GM23338 (cell line): ENCODE measurements at regions not wholly inside any gene's neighbourhood (a gene's known extent, or its start where the extent isn't known, plus 50 kb on each side); places are given as distances from the start of the nearest gene placed in this dataset.

Experiments used
- ATAC-seq: fragments of 200-7000 bp; cut with Tn5 transposase; 3 replicates; pipeline ENCODE4 v1.9.1; 2020
- DNase-seq: peaks from one replicate; pipeline ENCODE4 v3.0.0-alpha.2; 2015; ENCODE audit warnings: low spot score
- H2AFZ ChIP-seq: fragments of 200-600 bp; sonication (generic); 2 replicates; pipeline ENCODE4 v1.8.0; 2016; ENCODE audit warnings: antibody characterized with exemption, mild to moderate bottlenecking, moderate library complexity
- H3F3A ChIP-seq: fragments of 200-600 bp; sonication (generic); replicated peaks from 2 replicates; pipeline ENCODE4 v1.8.0; 2017; ENCODE audit warnings: antibody characterized with exemption, mixed run types, low read depth
- H3K27ac ChIP-seq: fragments of 200-600 bp; sonication (generic); 2 replicates; pipeline ENCODE4 v1.6.1; 2016; ENCODE audit warnings: low read depth
- H3K27me3 ChIP-seq: fragments of 200-600 bp; sonication (generic); 2 replicates; pipeline ENCODE4 v1.8.0; 2016; ENCODE audit warnings: mild to moderate bottlenecking, mixed run types, moderate library complexity; ENCODE audit not compliant: insufficient read depth
- H3K36me3 ChIP-seq: fragments of 200-600 bp; sonication (generic); 2 replicates; pipeline ENCODE4 v1.8.0; 2016; ENCODE audit warnings: mild to moderate bottlenecking; ENCODE audit not compliant: insufficient read depth
- H3K4me1 ChIP-seq: fragments of 200-600 bp; sonication (generic); 2 replicates; pipeline ENCODE4 v1.8.0; 2016; ENCODE audit warnings: mild to moderate bottlenecking, moderate library complexity; ENCODE audit not compliant: insufficient read depth
- H3K4me2 ChIP-seq: fragments of 200-600 bp; sonication (generic); 2 replicates; pipeline ENCODE4 v1.7.1; 2017; ENCODE audit warnings: mixed run types
- H3K4me3 ChIP-seq: fragments of 200-600 bp; sonication (generic); 2 replicates; pipeline ENCODE4 v1.6.1; 2016; ENCODE audit warnings: mixed run types
- H3K79me2 ChIP-seq: fragments of 200-600 bp; sonication (generic); replicated peaks from 2 replicates; pipeline ENCODE4 v1.8.0; 2017; ENCODE audit warnings: mild to moderate bottlenecking; ENCODE audit not compliant: insufficient read depth
- H3K9me2 ChIP-seq: fragments of 200-600 bp; sonication (generic); 2 replicates; pipeline ENCODE4 v1.8.0; 2017; ENCODE audit not compliant: insufficient read depth
- H4K20me1 ChIP-seq: fragments of 200-600 bp; sonication (generic); replicated peaks from 2 replicates; pipeline ENCODE4 v1.8.0; 2017; ENCODE audit warnings: mild to moderate bottlenecking; ENCODE audit not compliant: insufficient read depth
- H3K27ac Mint-ChIP-seq: 2 replicates; pipeline ENCODE4 v1.8.0; 2020; ENCODE audit warnings: inconsistent platforms, mild to moderate bottlenecking, moderate library complexity, mixed read lengths
- H3K27me3 Mint-ChIP-seq: 3 replicates; pipeline ENCODE4 v1.8.0; 2022; ENCODE audit warnings: low read depth, mild to moderate bottlenecking, moderate library complexity, mixed read lengths, inconsistent platforms; ENCODE audit not compliant: insufficient read depth, poor library complexity
- H3K36me3 Mint-ChIP-seq: 3 replicates; pipeline ENCODE4 v1.8.0; 2021; ENCODE audit warnings: low read depth, mild to moderate bottlenecking, inconsistent platforms, moderate library complexity, mixed read lengths
- H3K4me1 Mint-ChIP-seq: 3 replicates; pipeline ENCODE4 v1.8.0; 2020; ENCODE audit warnings: mild to moderate bottlenecking, inconsistent platforms, mixed read lengths
- H3K4me3 Mint-ChIP-seq: 3 replicates; pipeline ENCODE4 v1.8.0; 2021; ENCODE audit warnings: moderate library complexity, mild to moderate bottlenecking, inconsistent platforms, mixed read lengths
- H3K9me3 Mint-ChIP-seq: 3 replicates; pipeline ENCODE4 v1.8.0; 2020; ENCODE audit warnings: moderate library complexity, mild to moderate bottlenecking, inconsistent platforms, mixed read lengths
- CREB1 ChIP-seq: fragments of 250-450 bp; sonication (Bioruptor Pico); IDR thresholded peaks from 2 replicates; pipeline ENCODE4 v1.5.0; 2020; ENCODE audit warnings: low read depth, mild to moderate bottlenecking, moderate library complexity
- EZH2 ChIP-seq: fragments of 200-600 bp; sonication (generic); IDR thresholded peaks from one replicate; pipeline ENCODE4 v1.8.0; 2017; ENCODE audit warnings: antibody characterized with exemption, mild to moderate bottlenecking, low read depth; ENCODE audit not compliant: unreplicated experiment
- EZH2phosphoT487 ChIP-seq: fragments of 200-600 bp; sonication (generic); IDR thresholded peaks from one replicate; pipeline ENCODE4 v1.8.1; 2018; ENCODE audit warnings: antibody characterized with exemption; ENCODE audit not compliant: unreplicated experiment
- JUNB ChIP-seq: IDR thresholded peaks from one replicate; pipeline ENCODE4 v1.6.1; 2016; ENCODE audit warnings: antibody characterized with exemption; ENCODE audit not compliant: unreplicated experiment
- NANOG ChIP-seq: IDR thresholded peaks from 2 replicates; pipeline ENCODE4 v1.6.1; 2016; ENCODE audit warnings: antibody characterized with exemption, borderline replicate concordance
- POLR2AphosphoS5 ChIP-seq: IDR thresholded peaks from 2 replicates; pipeline ENCODE4 v1.6.1; 2016; ENCODE audit warnings: antibody characterized with exemption, low read depth
- STAT1 ChIP-seq: IDR thresholded peaks from one replicate; pipeline ENCODE4 v1.6.1; 2016; ENCODE audit warnings: antibody characterized with exemption; ENCODE audit not compliant: unreplicated experiment
- ZNF114 ChIP-seq: fragments of 250-450 bp; sonication (Bioruptor Pico); IDR thresholded peaks from 2 replicates; pipeline ENCODE4 v1.5.0; 2020; ENCODE audit warnings: mild to moderate bottlenecking, moderate library complexity
- ZNF331 ChIP-seq: fragments of 250-450 bp; sonication (Bioruptor Pico); IDR thresholded peaks from 2 replicates; pipeline ENCODE4 v1.5.0; 2020; ENCODE audit warnings: low read depth, mild to moderate bottlenecking, moderate library complexity
- TF ChIP-seq, protein P1 (sequence below): IDR thresholded peaks from 2 replicates; pipeline ENCODE4 v1.6.1; 2016; ENCODE audit warnings: antibody characterized with exemption
- TF ChIP-seq, protein P2 (sequence below): fragments of 250-450 bp; sonication (Bioruptor Pico); IDR thresholded peaks from 2 replicates; pipeline ENCODE4 v1.5.0; 2020; ENCODE audit warnings: mild to moderate bottlenecking, moderate library complexity
- TF ChIP-seq, protein P3 (sequence below), 2 experiments: fragments of 200-600 bp in 1 of 2; sonication (generic) in 1 of 2; conservative IDR thresholded peaks; 2 replicates each; pipeline versions ENCODE4 v1.5.1 to v1.6.1; 2016 to 2017; ENCODE audit warnings: antibody characterized with exemption in 2 of 2, low read depth in 2 of 2, mild to moderate bottlenecking in 2 of 2, moderate library complexity in 1 of 2
- TF ChIP-seq, protein P4 (sequence below): IDR thresholded peaks from one replicate; pipeline ENCODE4 v1.6.1; 2018; ENCODE audit warnings: antibody characterized with exemption; ENCODE audit not compliant: unreplicated experiment

DNA sequence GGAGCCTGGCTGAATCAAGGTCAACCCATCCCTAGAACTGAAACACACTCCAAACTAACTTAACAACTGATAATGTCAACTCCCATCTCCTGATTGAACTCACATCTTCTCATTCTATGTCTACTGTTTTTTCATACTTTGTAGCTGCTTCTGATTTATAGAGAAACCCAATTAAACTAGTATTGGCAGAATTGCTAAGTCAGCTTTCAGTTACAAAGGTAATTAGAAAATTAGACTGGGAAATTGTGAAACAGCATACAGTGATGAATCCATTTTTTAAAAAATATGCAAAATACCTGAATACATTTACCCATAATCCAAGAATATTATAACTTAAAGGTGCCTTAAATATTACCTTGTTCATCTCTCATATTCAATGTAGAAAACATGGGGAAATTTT is 535.2 kb upstream of the CLINT1 start:
- H3K36me3 Mint-ChIP-seq = no peaks in the 10 kb centered on the region
- Histone ChIP-seq H3K4me2 (no peak overlapping the region), H4K20me1 (no peaks in the 10 kb centered on the region), H2AFZ (no peak overlapping the region), H3F3A (no peaks in the 10 kb centered on the region), H3K79me2 (no peaks in the 10 kb centered on the region), H3K27ac (no peak overlapping the region), H3K4me1 (no peaks in the 10 kb centered on the region), H3K4me3 (no peak overlapping the region), H3K36me3 (no peaks in the 10 kb centered on the region), H3K27me3 (no peaks in the 10 kb centered on the region), H3K9me2 (peaks cover 11% of the 10 kb centered on the region; the same call in 1 of the 2 replicates)
- H3K27ac Mint-ChIP-seq = no peak overlapping the region
- no peaks in the 10 kb centered on the region; the same call in 2 of the 3 replicates for H3K9me3 Mint-ChIP-seq
- H3K27me3 Mint-ChIP-seq = no peaks in the 10 kb centered on the region
- H3K4me1 Mint-ChIP-seq = no peaks in the 10 kb centered on the region
- no peak for TF ChIP-seq NANOG
- TF ChIP-seq ZNF331 (CRISPR knock-in tag) = no peak
- no peak for TF ChIP-seq STAT1
- no peak for TF ChIP-seq EZH2
- TF ChIP-seq, protein P1, sequence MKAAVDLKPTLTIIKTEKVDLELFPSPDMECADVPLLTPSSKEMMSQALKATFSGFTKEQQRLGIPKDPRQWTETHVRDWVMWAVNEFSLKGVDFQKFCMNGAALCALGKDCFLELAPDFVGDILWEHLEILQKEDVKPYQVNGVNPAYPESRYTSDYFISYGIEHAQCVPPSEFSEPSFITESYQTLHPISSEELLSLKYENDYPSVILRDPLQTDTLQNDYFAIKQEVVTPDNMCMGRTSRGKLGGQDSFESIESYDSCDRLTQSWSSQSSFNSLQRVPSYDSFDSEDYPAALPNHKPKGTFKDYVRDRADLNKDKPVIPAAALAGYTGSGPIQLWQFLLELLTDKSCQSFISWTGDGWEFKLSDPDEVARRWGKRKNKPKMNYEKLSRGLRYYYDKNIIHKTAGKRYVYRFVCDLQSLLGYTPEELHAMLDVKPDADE = no peak
- no peak for TF ChIP-seq JUNB
- no peak for TF ChIP-seq CREB1 (CRISPR knock-in tag)
- TF ChIP-seq POLR2AphosphoS5 = no peak
- no peak for TF ChIP-seq ZNF114 (CRISPR knock-in tag)
- TF ChIP-seq, protein P2, sequence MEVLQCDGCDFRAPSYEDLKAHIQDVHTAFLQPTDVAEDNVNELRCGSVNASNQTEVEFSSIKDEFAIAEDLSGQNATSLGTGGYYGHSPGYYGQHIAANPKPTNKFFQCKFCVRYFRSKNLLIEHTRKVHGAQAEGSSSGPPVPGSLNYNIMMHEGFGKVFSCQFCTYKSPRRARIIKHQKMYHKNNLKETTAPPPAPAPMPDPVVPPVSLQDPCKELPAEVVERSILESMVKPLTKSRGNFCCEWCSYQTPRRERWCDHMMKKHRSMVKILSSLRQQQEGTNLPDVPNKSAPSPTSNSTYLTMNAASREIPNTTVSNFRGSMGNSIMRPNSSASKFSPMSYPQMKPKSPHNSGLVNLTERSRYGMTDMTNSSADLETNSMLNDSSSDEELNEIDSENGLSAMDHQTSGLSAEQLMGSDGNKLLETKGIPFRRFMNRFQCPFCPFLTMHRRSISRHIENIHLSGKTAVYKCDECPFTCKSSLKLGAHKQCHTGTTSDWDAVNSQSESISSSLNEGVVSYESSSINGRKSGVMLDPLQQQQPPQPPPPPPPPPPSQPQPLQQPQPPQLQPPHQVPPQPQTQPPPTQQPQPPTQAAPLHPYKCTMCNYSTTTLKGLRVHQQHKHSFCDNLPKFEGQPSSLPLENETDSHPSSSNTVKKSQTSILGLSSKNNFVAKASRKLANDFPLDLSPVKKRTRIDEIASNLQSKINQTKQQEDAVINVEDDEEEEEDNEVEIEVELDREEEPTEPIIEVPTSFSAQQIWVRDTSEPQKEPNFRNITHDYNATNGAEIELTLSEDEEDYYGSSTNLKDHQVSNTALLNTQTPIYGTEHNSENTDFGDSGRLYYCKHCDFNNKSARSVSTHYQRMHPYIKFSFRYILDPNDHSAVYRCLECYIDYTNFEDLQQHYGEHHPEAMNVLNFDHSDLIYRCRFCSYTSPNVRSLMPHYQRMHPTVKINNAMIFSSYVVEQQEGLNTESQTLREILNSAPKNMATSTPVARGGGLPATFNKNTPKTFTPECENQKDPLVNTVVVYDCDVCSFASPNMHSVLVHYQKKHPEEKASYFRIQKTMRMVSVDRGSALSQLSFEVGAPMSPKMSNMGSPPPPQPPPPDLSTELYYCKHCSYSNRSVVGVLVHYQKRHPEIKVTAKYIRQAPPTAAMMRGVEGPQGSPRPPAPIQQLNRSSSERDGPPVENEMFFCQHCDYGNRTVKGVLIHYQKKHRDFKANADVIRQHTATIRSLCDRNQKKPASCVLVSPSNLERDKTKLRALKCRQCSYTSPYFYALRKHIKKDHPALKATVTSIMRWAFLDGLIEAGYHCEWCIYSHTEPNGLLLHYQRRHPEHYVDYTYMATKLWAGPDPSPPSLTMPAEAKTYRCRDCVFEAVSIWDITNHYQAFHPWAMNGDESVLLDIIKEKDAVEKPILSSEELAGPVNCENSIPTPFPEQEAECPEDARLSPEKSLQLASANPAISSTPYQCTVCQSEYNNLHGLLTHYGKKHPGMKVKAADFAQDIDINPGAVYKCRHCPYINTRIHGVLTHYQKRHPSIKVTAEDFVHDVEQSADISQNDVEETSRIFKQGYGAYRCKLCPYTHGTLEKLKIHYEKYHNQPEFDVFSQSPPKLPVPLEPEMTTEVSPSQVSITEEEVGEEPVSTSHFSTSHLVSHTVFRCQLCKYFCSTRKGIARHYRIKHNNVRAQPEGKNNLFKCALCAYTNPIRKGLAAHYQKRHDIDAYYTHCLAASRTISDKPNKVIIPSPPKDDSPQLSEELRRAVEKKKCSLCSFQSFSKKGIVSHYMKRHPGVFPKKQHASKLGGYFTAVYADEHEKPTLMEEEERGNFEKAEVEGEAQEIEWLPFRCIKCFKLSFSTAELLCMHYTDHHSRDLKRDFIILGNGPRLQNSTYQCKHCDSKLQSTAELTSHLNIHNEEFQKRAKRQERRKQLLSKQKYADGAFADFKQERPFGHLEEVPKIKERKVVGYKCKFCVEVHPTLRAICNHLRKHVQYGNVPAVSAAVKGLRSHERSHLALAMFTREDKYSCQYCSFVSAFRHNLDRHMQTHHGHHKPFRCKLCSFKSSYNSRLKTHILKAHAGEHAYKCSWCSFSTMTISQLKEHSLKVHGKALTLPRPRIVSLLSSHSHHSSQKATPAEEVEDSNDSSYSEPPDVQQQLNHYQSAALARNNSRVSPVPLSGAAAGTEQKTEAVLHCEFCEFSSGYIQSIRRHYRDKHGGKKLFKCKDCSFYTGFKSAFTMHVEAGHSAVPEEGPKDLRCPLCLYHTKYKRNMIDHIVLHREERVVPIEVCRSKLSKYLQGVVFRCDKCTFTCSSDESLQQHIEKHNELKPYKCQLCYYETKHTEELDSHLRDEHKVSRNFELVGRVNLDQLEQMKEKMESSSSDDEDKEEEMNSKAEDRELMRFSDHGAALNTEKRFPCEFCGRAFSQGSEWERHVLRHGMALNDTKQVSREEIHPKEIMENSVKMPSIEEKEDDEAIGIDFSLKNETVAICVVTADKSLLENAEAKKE (CRISPR knock-in tag) = no peak
- TF ChIP-seq, protein P3, sequence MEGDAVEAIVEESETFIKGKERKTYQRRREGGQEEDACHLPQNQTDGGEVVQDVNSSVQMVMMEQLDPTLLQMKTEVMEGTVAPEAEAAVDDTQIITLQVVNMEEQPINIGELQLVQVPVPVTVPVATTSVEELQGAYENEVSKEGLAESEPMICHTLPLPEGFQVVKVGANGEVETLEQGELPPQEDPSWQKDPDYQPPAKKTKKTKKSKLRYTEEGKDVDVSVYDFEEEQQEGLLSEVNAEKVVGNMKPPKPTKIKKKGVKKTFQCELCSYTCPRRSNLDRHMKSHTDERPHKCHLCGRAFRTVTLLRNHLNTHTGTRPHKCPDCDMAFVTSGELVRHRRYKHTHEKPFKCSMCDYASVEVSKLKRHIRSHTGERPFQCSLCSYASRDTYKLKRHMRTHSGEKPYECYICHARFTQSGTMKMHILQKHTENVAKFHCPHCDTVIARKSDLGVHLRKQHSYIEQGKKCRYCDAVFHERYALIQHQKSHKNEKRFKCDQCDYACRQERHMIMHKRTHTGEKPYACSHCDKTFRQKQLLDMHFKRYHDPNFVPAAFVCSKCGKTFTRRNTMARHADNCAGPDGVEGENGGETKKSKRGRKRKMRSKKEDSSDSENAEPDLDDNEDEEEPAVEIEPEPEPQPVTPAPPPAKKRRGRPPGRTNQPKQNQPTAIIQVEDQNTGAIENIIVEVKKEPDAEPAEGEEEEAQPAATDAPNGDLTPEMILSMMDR (conservative IDR thresholded peaks at IDR 0.05; ENCODE audit: low read depth in 2 of 2) = no peak
- TF ChIP-seq EZH2phosphoT487 = no peak
- TF ChIP-seq, protein P4, sequence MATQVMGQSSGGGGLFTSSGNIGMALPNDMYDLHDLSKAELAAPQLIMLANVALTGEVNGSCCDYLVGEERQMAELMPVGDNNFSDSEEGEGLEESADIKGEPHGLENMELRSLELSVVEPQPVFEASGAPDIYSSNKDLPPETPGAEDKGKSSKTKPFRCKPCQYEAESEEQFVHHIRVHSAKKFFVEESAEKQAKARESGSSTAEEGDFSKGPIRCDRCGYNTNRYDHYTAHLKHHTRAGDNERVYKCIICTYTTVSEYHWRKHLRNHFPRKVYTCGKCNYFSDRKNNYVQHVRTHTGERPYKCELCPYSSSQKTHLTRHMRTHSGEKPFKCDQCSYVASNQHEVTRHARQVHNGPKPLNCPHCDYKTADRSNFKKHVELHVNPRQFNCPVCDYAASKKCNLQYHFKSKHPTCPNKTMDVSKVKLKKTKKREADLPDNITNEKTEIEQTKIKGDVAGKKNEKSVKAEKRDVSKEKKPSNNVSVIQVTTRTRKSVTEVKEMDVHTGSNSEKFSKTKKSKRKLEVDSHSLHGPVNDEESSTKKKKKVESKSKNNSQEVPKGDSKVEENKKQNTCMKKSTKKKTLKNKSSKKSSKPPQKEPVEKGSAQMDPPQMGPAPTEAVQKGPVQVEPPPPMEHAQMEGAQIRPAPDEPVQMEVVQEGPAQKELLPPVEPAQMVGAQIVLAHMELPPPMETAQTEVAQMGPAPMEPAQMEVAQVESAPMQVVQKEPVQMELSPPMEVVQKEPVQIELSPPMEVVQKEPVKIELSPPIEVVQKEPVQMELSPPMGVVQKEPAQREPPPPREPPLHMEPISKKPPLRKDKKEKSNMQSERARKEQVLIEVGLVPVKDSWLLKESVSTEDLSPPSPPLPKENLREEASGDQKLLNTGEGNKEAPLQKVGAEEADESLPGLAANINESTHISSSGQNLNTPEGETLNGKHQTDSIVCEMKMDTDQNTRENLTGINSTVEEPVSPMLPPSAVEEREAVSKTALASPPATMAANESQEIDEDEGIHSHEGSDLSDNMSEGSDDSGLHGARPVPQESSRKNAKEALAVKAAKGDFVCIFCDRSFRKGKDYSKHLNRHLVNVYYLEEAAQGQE = no peak
- H3K4me3 Mint-ChIP-seq = no peak overlapping the region
- ATAC-seq (no peak), DNase-seq (no peak)
